Cardiac fibroblast (primary cell): ENCODE measurements at regions not wholly inside any gene's neighbourhood (a gene's known extent, or its start where the extent isn't known, plus 50 kb on each side); places are given as distances from the start of the nearest gene placed in this dataset.

Experiments
- DNase-seq, 2 donors: peaks; one replicate each; pipeline versions ENCODE4 v3.0.0 to v3.0.0-alpha.2; 2010; ENCODE audit warnings: low read depth in 2 of 2
- H3K4me3 ChIP-seq, 2 donors: replicated peaks in 1 of 2; 1 replicate in 1 of 2; 2 replicates in 1 of 2; pipeline ENCODE4 v1.5.1; 2011; ENCODE audit warnings: low read depth in 2 of 2, low read length in 2 of 2, mild to moderate bottlenecking in 2 of 2, moderate library complexity in 1 of 2
- CTCF ChIP-seq: IDR thresholded peaks from one replicate; pipeline ENCODE4 v1.5.1; 2011; ENCODE audit warnings: low read depth, mild to moderate bottlenecking, low read length, inconsistent platforms

GRCh38 chr20:55273149-55273548 lies 732.2 kb downstream of the CBLN4 start:
- no peak for TF ChIP-seq CTCF
- DNase-seq, result no peak
- no peak overlapping the region for H3K4me3 ChIP-seq

- no peak overlapping the region for H3K4me3 ChIP-seq
- DNase-seq, result no peak
- TF ChIP-seq CTCF, result no peak
Observed at GRCh38 chr20:55271371-55271770, 733.9 kb downstream of the CBLN4 start.

- peak in 1 of 2 donors; percentile 0 for DNase-seq
- no peak overlapping the region for H3K4me3 ChIP-seq
- TF ChIP-seq CTCF, result no peak
Observed at GRCh38 chr20:55269913-55270312, 735.4 kb downstream of the CBLN4 start.

- no peak overlapping the region for H3K4me3 ChIP-seq
- TF ChIP-seq CTCF, result no peak
- DNase-seq, result no peak
Observed at GRCh38 chr20:55266361-55266760, 739.0 kb downstream of the CBLN4 start.

- TF ChIP-seq CTCF, result no peak
- no peak overlapping the region for H3K4me3 ChIP-seq
- no peak for DNase-seq
Observed at GRCh38 chr20:55264703-55265239, 740.5 kb downstream of the CBLN4 start.

GRCh38 chr20:55258559-55258958 lies 746.8 kb downstream of the CBLN4 start:
- no peak for TF ChIP-seq CTCF
- H3K4me3 ChIP-seq, result no peak overlapping the region
- no peak for DNase-seq

GRCh38 chr20:55255016-55255415 lies 750.3 kb downstream of the CBLN4 start:
- TF ChIP-seq CTCF, result no peak
- H3K4me3 ChIP-seq, result no peak overlapping the region
- DNase-seq, result no peak
